BLaER1 (cell line): ENCODE measurements at regions not wholly inside any gene's neighbourhood (a gene's known extent, or its start where the extent isn't known, plus 50 kb on each side); places are given as distances from the start of the nearest gene placed in this dataset.

Experiments used
- H3K27ac ChIP-seq: shearing (Covaris generic); formaldehyde crosslinking; 2 replicates; pipeline ENCODE4 v1.8.1; 2022
- H3K27me3 ChIP-seq: shearing (Covaris generic); formaldehyde crosslinking; 2 replicates; pipeline ENCODE4 v1.8.1; 2022
- H3K36me3 ChIP-seq: shearing (Covaris generic); formaldehyde crosslinking; 2 replicates; pipeline ENCODE4 v1.8.1; 2022
- H3K4me1 ChIP-seq: shearing (Covaris generic); formaldehyde crosslinking; 2 replicates; pipeline ENCODE4 v1.8.1; 2022
- H3K4me2 ChIP-seq: shearing (Covaris generic); formaldehyde crosslinking; 2 replicates; pipeline ENCODE4 v1.8.1; 2022
- H3K4me3 ChIP-seq: shearing (Covaris generic); formaldehyde crosslinking; 2 replicates; pipeline ENCODE4 v1.8.1; 2022
- H3K9ac ChIP-seq: shearing (Covaris generic); formaldehyde crosslinking; 2 replicates; pipeline ENCODE4 v1.8.1; 2022
- H3K9me3 ChIP-seq: shearing (Covaris generic); formaldehyde crosslinking; 2 replicates; pipeline ENCODE4 v1.8.1; 2022
- H4K20me1 ChIP-seq: shearing (Covaris generic); formaldehyde crosslinking; 2 replicates; pipeline ENCODE4 v1.8.1; 2022
- Cebpa-rat ChIP-seq: shearing (Covaris generic); IDR thresholded peaks from 2 replicates; pipeline ENCODE4 v1.8.1; 2022

DNA sequence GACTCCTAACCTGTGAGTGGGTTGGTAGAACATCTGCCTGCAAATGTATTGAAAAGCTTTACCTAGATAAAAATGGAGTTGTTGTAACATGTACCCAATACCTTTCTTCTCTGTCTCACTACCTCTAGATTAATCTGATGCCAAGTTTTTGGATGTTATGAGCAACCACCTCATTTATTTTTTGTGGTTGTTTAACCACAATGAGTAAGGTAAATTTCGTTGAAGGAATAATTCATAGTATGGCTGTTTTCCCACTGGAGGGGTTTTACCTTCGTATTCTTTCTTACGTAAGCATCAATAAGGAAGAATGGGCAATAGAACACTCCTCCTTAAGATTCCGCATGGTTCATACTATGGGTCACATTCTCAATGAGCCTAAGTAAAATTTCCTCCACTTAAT, 165.4 kb downstream of the CDH26 start:
- Histone ChIP-seq H3K9ac (no peak overlapping the region), H3K27me3 (no peaks in the 10 kb centered on the region), H3K4me1 (no peaks in the 10 kb centered on the region), H3K27ac (no peak overlapping the region), H4K20me1 (no peaks in the 10 kb centered on the region), H3K4me2 (no peak overlapping the region), H3K9me3 (no peaks in the 10 kb centered on the region), H3K4me3 (no peak overlapping the region), H3K36me3 (no peaks in the 10 kb centered on the region)
- no peak for TF ChIP-seq Cebpa-rat

- no peak overlapping the region for H3K27ac ChIP-seq
- H3K9ac ChIP-seq = no peak overlapping the region
- H3K4me1 ChIP-seq = no peaks in the 10 kb centered on the region
- no peaks in the 10 kb centered on the region for H3K9me3 ChIP-seq
- no peak overlapping the region for H3K4me2 ChIP-seq
- no peak overlapping the region for H3K4me3 ChIP-seq
- no peak for TF ChIP-seq Cebpa-rat
- H4K20me1 ChIP-seq = no peaks in the 10 kb centered on the region
- H3K36me3 ChIP-seq = no peaks in the 10 kb centered on the region
- no peaks in the 10 kb centered on the region for H3K27me3 ChIP-seq
These were observed 166.7 kb downstream of the CDH26 start for GRCh38 chr20:60124776-60125381.

GRCh38 chr20:60125513-60125912, 167.3 kb downstream of the CDH26 start:
- no peaks in the 10 kb centered on the region for H3K27me3 ChIP-seq
- H3K4me2 ChIP-seq = no peak overlapping the region
- no peak overlapping the region for H3K27ac ChIP-seq
- no peak for TF ChIP-seq Cebpa-rat
- H3K4me3 ChIP-seq = no peak overlapping the region
- H3K9me3 ChIP-seq = no peaks in the 10 kb centered on the region
- no peaks in the 10 kb centered on the region for H3K36me3 ChIP-seq
- no peaks in the 10 kb centered on the region for H3K4me1 ChIP-seq
- no peak overlapping the region for H3K9ac ChIP-seq
- H4K20me1 ChIP-seq = no peaks in the 10 kb centered on the region

GRCh38 chr20:60126975-60127374, 168.8 kb downstream of the CDH26 start:
- Histone ChIP-seq H3K9me3 (no peaks in the 10 kb centered on the region), H3K4me1 (peaks cover 10% of the 10 kb centered on the region), H3K4me3 (no peak overlapping the region), H3K9ac (no peak overlapping the region), H3K4me2 (no peak overlapping the region), H3K27me3 (no peaks in the 10 kb centered on the region), H3K27ac (no peak overlapping the region), H3K36me3 (no peaks in the 10 kb centered on the region), H4K20me1 (no peaks in the 10 kb centered on the region)
- TF ChIP-seq Cebpa-rat = no peak

DNA sequence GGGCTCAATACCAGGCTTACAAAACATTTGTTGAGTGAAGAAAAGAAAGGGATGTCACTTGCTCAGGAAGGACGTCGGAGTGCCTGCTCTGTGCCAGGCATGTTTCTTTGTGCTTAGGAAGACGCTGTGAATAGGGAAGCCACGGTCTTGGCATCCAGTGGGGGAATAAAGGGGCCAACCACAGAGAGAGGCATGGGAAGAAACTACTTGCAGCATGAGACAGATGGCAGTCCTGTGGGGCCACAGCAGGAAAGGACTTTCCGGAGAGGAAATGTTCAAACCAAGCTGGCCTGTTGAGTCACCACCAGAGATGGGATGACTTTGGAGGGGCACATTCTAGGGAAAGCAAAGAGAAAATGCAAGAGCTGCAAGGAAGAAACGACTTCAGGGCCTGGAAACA, 173.2 kb downstream of the CDH26 start:
- Histone ChIP-seq H3K4me2 (peak overlapping the region; percentile 66), H3K9ac (no peak overlapping the region), H3K27me3 (no peaks in the 10 kb centered on the region), H3K9me3 (no peaks in the 10 kb centered on the region), H4K20me1 (no peaks in the 10 kb centered on the region), H3K4me1 (peaks cover 35% of the 10 kb centered on the region), H3K36me3 (no peaks in the 10 kb centered on the region), H3K27ac (no peak overlapping the region; the same call in 1 of the 2 replicates), H3K4me3 (no peak overlapping the region)
- no peak for TF ChIP-seq Cebpa-rat

DNA sequence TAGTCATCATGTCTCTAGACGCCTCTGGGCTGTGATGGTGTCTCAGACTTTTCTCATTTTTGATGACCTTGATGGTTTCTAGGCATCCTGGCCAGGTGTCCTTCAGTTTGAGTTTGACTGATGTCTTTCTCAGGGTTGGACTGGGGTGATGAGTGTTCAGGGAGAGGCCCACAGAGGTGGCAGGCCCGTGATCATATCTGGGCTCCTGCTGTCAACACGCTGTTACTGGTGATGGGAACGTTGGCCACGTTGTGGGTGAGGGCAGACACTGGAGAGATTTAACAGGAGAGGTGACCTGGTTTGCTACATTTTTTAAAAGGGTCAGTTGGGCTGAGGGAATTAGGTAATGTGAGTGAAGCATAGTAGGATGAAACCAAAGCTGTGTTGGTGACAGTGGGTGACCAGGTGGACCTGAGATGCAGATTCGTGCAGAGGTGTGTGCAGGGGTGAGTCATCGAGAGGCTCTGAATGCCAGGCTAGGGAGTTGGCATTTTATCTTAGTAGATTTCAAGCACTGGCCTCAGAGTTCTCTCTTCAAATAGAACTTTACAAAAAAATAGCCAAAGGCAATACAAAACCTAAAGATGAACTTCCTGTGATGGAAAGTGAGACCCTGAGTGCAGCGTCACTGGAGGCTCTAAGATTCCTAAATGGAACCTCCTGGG, 174.1 kb downstream of the CDH26 start:
- H3K9ac ChIP-seq = no peak overlapping the region

GRCh38 chr20:60132827-60133670, 174.8 kb downstream of the CDH26 start:
- TF ChIP-seq Cebpa-rat = peak; percentile 92
- Histone ChIP-seq H3K4me1 (peaks cover 51% of the 10 kb centered on the region), H3K36me3 (no peaks in the 10 kb centered on the region), H3K27ac (peak overlapping the region; percentile 46; the same call in 1 of the 2 replicates), H3K4me2 (peak overlapping the region; percentile 66), H3K9me3 (no peaks in the 10 kb centered on the region), H4K20me1 (no peaks in the 10 kb centered on the region), H3K9ac (no peak overlapping the region), H3K27me3 (no peaks in the 10 kb centered on the region), H3K4me3 (no peak overlapping the region)

More for the DNA sequence above, 174.1 kb downstream of the CDH26 start:
- Histone ChIP-seq H3K36me3 (no peaks in the 10 kb centered on the region), H3K9me3 (no peaks in the 10 kb centered on the region), H3K4me2 (peak overlapping the region; percentile 66), H3K4me1 (peaks cover 44% of the 10 kb centered on the region), H3K27ac (no peak overlapping the region), H3K4me3 (no peak overlapping the region), H3K27me3 (no peaks in the 10 kb centered on the region), H4K20me1 (no peaks in the 10 kb centered on the region)
- TF ChIP-seq Cebpa-rat = no peak

GRCh38 chr20:60135276-60135675, 177.1 kb downstream of the CDH26 start:
- TF ChIP-seq Cebpa-rat = no peak
- Histone ChIP-seq H3K4me3 (no peak overlapping the region), H4K20me1 (no peaks in the 10 kb centered on the region), H3K9me3 (no peaks in the 10 kb centered on the region), H3K27me3 (no peaks in the 10 kb centered on the region), H3K36me3 (no peaks in the 10 kb centered on the region), H3K9ac (no peak overlapping the region), H3K4me1 (peaks cover 62% of the 10 kb centered on the region), H3K4me2 (no peak overlapping the region), H3K27ac (no peak overlapping the region)

GRCh38 chr20:60136645-60137401, 178.6 kb downstream of the CDH26 start:
- H3K27ac ChIP-seq = no peak overlapping the region
- no peaks in the 10 kb centered on the region for H4K20me1 ChIP-seq
- no peak for TF ChIP-seq Cebpa-rat

More at GRCh38 chr20:60136645-60137401, 178.6 kb downstream of the CDH26 start:
- Histone ChIP-seq H3K4me3 (no peak overlapping the region), H3K27me3 (no peaks in the 10 kb centered on the region), H3K4me2 (peak overlapping the region; percentile 52), H3K36me3 (no peaks in the 10 kb centered on the region), H3K9ac (no peak overlapping the region), H3K4me1 (peaks cover 53% of the 10 kb centered on the region), H3K9me3 (no peaks in the 10 kb centered on the region)
